ENCODE measurements at regions not wholly inside any gene's neighbourhood (a gene's known extent, or its start where the extent isn't known, plus 50 kb on each side); places are given as distances from the start of the nearest gene placed in this dataset.

DNA sequence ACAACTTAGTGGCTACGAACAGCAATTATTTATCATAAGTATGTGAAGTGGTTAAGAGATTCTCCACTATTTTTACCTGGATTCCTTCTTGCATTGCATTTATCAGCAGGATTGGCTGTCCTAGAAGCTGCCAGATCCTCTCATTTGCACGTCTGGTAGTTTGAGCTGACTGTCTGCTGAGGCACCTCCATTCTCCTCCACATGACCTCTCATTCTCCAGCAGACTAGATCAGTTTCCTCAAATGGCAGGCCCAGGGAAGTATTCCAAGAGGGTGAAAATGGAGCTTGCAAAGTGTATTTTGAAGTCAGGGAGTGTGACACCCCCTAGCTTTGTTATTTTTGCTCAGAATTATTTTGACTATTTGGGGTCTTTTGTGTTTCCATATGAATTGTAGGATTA lies 870.1 kb downstream of the CDH11 start:
- no peaks in the 10 kb centered on the region for H3K36me3 Mint-ChIP-seq (ENCODE audit: insufficient read depth, unreplicated experiment)
- ChIA-PET CTCF (no interaction called here), POLR2A (no interaction called here)
- Histone ChIP-seq H3K4me1 (no peaks in the 10 kb centered on the region), H3K27me3 (replicated peaks; ENCODE audit: control insufficient read depth, insufficient read depth, low read length) (no peaks in the 10 kb centered on the region), H3K4me3 (ENCODE audit: low read depth, low read length) (no peak overlapping the region), H3K36me3 (ENCODE audit: control insufficient read depth, insufficient read depth, low read length) (no peaks in the 10 kb centered on the region), H3K9me3 (no peaks in the 10 kb centered on the region)
- H3K27ac Mint-ChIP-seq (ENCODE audit: unreplicated experiment) = no peak overlapping the region
- H3K27me3 Mint-ChIP-seq (ENCODE audit: insufficient read depth, unreplicated experiment) = peaks cover 2% of the 10 kb centered on the region
- no TSS peak for BruUV-seq (replicated peaks)
- intact Hi-C loops (cut with micrococcal nuclease; ENCODE audit: unreplicated experiment) = no loop called here
- no peak overlapping the region for H3K4me3 Mint-ChIP-seq (ENCODE audit: unreplicated experiment)
- no peak for TF ChIP-seq CTCF (IDR thresholded peaks at IDR 0.05; ENCODE audit: insufficient read depth in 1 of 2, low read depth in 1 of 2, low read length in 1 of 2, severe bottlenecking in 1 of 2, unreplicated experiment in 1 of 2)
- H3K4me1 Mint-ChIP-seq (ENCODE audit: low read depth, unreplicated experiment) = no peaks in the 10 kb centered on the region
- no peaks in the 10 kb centered on the region for H3K9me3 Mint-ChIP-seq (ENCODE audit: unreplicated experiment)
- no peak for DNase-seq

- no TSS peak for BruUV-seq (replicated peaks)
- peaks cover 3% of the 10 kb centered on the region for H3K27me3 Mint-ChIP-seq (ENCODE audit: insufficient read depth, unreplicated experiment)
- H3K4me3 ChIP-seq (ENCODE audit: low read depth, low read length) = no peak overlapping the region
- no peaks in the 10 kb centered on the region for H3K27me3 ChIP-seq (replicated peaks; ENCODE audit: control insufficient read depth, insufficient read depth, low read length)
- no peak overlapping the region for H3K4me3 Mint-ChIP-seq (ENCODE audit: unreplicated experiment)
- TF ChIP-seq CTCF (IDR thresholded peaks at IDR 0.05; ENCODE audit: insufficient read depth in 1 of 2, low read depth in 1 of 2, low read length in 1 of 2, severe bottlenecking in 1 of 2, unreplicated experiment in 1 of 2) = no peak
- DNase-seq = no peak
- ChIA-PET CTCF (no interaction called here), POLR2A (no interaction called here)
- H3K9me3 Mint-ChIP-seq (ENCODE audit: unreplicated experiment) = no peaks in the 10 kb centered on the region
- no peaks in the 10 kb centered on the region for H3K4me1 ChIP-seq
- no peak overlapping the region for H3K27ac Mint-ChIP-seq (ENCODE audit: unreplicated experiment)
- H3K36me3 ChIP-seq (ENCODE audit: control insufficient read depth, insufficient read depth, low read length) = no peaks in the 10 kb centered on the region
- H3K4me1 Mint-ChIP-seq (ENCODE audit: low read depth, unreplicated experiment) = no peaks in the 10 kb centered on the region
- intact Hi-C loops (cut with micrococcal nuclease; ENCODE audit: unreplicated experiment) = no loop called here
- H3K36me3 Mint-ChIP-seq (ENCODE audit: insufficient read depth, unreplicated experiment) = no peaks in the 10 kb centered on the region
- no peaks in the 10 kb centered on the region for H3K9me3 ChIP-seq
Observed at GRCh38 chr16:64250866-64251265, 871.0 kb downstream of the CDH11 start.

- no peaks in the 10 kb centered on the region for H3K36me3 ChIP-seq (ENCODE audit: control insufficient read depth, insufficient read depth, low read length)
Observed at GRCh38 chr16:64242492-64242891, 879.4 kb downstream of the CDH11 start.

More at GRCh38 chr16:64242492-64242891, 879.4 kb downstream of the CDH11 start:
- Mint-ChIP-seq H3K27ac (ENCODE audit: unreplicated experiment) (no peak overlapping the region), H3K27me3 (ENCODE audit: insufficient read depth, unreplicated experiment) (peaks cover 6% of the 10 kb centered on the region), H3K4me1 (ENCODE audit: low read depth, unreplicated experiment) (no peaks in the 10 kb centered on the region), H3K9me3 (ENCODE audit: unreplicated experiment) (no peaks in the 10 kb centered on the region), H3K36me3 (ENCODE audit: insufficient read depth, unreplicated experiment) (no peaks in the 10 kb centered on the region), H3K4me3 (ENCODE audit: unreplicated experiment) (no peak overlapping the region)
- no TSS peak for BruUV-seq (replicated peaks)
- intact Hi-C loops (cut with micrococcal nuclease; ENCODE audit: unreplicated experiment) = no loop called here
- DNase-seq = no peak
- H3K4me1 ChIP-seq = no peaks in the 10 kb centered on the region
- CTCF ChIA-PET = no interaction called here
- no peak for TF ChIP-seq CTCF (IDR thresholded peaks at IDR 0.05; ENCODE audit: insufficient read depth in 1 of 2, low read depth in 1 of 2, low read length in 1 of 2, severe bottlenecking in 1 of 2, unreplicated experiment in 1 of 2)
- POLR2A ChIA-PET = no interaction called here
- H3K9me3 ChIP-seq = no peaks in the 10 kb centered on the region
- H3K4me3 ChIP-seq (ENCODE audit: low read depth, low read length) = no peak overlapping the region
- H3K27me3 ChIP-seq (replicated peaks; ENCODE audit: control insufficient read depth, insufficient read depth, low read length) = no peaks in the 10 kb centered on the region
